ENCODE measurements at regions not wholly inside any gene's neighbourhood (a gene's known extent, or its start where the extent isn't known, plus 50 kb on each side); places are given as distances from the start of the nearest gene placed in this dataset.

DNA sequence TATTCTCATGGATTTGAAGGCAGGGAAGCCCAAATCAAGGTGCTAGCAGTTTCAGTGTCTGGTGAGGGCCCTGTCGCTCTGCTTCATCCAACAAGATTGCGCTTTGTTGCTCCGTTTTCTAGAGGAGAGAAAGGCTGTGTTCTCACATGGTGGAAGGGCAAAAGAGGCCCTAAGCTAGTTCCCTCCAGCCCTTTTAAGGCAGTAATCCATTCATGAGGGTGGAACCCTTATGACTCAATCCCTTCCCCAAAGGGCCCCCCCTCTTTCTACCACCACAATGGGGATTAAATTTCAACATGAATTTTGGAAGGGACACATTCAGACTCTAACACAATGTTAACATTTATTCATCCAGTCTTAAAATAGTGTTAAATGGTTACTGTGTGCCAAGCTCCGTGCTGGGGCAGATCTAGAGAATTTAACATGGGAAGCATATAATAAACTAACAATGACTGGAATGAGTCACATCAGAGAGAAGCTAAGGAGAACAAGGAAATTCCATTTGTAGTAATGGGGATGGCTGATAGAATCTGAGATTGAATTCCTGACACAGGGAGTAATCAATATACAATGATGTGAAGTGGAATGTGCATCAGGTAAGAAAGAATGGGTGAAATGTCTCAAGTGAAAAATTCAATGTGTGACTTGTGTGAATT, 382.8 kb upstream of the ZNF608 start:
- Histone ChIP-seq H3K36me3 (ENCODE audit: control insufficient read depth, insufficient read depth, low read length) (no peaks in the 10 kb centered on the region), H3K4me3 (ENCODE audit: low read depth, low read length) (no peak overlapping the region), H3K27me3 (ENCODE audit: control insufficient read depth, insufficient read depth, low read length) (no peaks in the 10 kb centered on the region)
- peak; percentile 5 for DNase-seq (ENCODE audit: low read depth)
- TF ChIP-seq, protein P1, sequence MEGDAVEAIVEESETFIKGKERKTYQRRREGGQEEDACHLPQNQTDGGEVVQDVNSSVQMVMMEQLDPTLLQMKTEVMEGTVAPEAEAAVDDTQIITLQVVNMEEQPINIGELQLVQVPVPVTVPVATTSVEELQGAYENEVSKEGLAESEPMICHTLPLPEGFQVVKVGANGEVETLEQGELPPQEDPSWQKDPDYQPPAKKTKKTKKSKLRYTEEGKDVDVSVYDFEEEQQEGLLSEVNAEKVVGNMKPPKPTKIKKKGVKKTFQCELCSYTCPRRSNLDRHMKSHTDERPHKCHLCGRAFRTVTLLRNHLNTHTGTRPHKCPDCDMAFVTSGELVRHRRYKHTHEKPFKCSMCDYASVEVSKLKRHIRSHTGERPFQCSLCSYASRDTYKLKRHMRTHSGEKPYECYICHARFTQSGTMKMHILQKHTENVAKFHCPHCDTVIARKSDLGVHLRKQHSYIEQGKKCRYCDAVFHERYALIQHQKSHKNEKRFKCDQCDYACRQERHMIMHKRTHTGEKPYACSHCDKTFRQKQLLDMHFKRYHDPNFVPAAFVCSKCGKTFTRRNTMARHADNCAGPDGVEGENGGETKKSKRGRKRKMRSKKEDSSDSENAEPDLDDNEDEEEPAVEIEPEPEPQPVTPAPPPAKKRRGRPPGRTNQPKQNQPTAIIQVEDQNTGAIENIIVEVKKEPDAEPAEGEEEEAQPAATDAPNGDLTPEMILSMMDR (IDR thresholded peaks at IDR 0.05; ENCODE audit: insufficient read depth, low read length, poor library complexity, severe bottlenecking): no peak

DNA sequence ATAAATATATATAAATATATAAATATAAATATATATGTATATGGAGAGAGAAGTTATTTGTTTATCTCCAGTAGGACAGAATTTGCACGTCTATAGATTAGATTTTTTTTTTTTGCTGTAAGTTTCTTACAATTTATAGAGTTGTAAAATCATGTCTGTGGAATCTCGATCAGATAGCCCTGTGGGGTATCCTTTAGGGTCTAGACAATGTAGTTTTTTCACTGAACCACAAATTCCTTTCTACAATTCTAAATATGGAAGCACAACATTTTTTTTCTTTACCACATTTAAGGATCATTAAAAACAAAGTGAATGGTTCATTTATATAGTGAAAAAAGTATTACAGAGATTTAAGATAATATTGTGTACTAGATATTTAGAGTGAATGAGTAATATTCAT, 384.2 kb upstream of the ZNF608 start:
- DNase-seq (ENCODE audit: low read depth): no peak
- no peak overlapping the region for H3K4me3 ChIP-seq (ENCODE audit: low read depth, low read length)
- no peaks in the 10 kb centered on the region for H3K36me3 ChIP-seq (ENCODE audit: control insufficient read depth, insufficient read depth, low read length)
- TF ChIP-seq, protein P1 (IDR thresholded peaks at IDR 0.05; ENCODE audit: insufficient read depth, low read length, poor library complexity, severe bottlenecking): no peak
- H3K27me3 ChIP-seq (ENCODE audit: control insufficient read depth, insufficient read depth, low read length): no peaks in the 10 kb centered on the region

DNA sequence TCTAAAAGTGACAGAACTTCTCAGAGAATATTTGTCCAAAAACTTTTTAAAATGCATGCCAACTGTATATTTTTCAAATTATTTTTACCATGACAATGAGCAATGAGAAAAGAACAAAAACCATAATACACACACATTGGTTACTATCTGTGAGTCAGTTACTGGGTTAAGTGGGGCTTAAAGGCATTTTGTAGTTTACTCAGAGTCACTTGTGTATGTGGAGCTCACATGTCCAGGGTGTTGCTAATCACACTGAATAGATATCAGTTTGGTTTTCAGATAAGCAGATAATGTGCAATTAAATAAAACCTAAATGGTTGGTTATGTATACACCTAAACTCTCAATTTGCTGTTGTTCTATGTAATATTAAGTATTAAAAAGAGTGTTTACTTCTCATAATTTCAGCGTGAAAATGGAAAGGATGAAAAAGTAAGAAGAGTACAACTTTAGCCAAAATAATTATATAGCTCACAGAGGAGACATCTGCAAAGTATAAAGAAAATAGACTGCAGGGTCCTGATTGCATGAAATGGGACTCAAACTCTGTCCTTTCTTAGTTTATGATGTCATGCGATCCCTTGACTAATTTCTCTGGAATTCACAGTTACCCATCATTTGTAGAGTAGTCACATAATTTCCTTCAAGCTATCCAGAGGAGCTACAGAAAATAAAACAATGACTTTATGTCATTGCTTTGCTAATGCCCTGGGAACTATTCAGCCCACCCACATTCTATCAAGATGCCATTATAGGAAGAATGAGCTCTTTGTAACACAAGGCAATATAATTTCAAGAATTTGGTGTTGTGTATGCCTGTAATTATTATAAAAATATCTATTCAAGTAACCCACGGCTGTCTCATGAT, 388.0 kb upstream of the ZNF608 start:
- H3K36me3 ChIP-seq (ENCODE audit: control insufficient read depth, insufficient read depth, low read length): no peaks in the 10 kb centered on the region
- no peaks in the 10 kb centered on the region for H3K27me3 ChIP-seq (ENCODE audit: control insufficient read depth, insufficient read depth, low read length)
- DNase-seq (ENCODE audit: low read depth): peak; percentile 76
- TF ChIP-seq, protein P1 (IDR thresholded peaks at IDR 0.05; ENCODE audit: insufficient read depth, low read length, poor library complexity, severe bottlenecking): no peak
- H3K4me3 ChIP-seq (ENCODE audit: low read depth, low read length): no peak overlapping the region

DNA sequence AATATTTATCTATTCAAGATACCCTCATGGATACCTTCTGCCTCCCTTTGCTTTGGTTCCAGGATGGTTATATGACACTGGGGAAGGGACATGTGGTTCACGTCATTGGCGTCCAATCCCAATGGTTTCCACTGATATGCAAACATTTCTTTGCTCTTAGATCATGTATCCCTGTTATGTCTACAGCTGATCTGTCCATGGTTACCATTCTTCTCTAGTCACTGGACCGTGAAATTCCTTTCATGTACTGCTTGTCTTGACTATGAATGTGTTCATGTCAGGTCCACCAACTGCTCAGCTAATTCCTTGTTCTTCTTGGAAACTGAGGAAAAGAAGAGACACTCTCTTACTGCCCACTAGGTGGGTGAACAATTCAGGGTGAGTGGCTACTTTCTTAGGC, 391.1 kb upstream of the ZNF608 start:
- DNase-seq (ENCODE audit: low read depth): peak; percentile 73
- TF ChIP-seq, protein P1 (IDR thresholded peaks at IDR 0.05; ENCODE audit: insufficient read depth, low read length, poor library complexity, severe bottlenecking): no peak
- Histone ChIP-seq H3K27me3 (ENCODE audit: control insufficient read depth, insufficient read depth, low read length) (no peaks in the 10 kb centered on the region), H3K4me3 (ENCODE audit: low read depth, low read length) (no peak overlapping the region), H3K36me3 (ENCODE audit: control insufficient read depth, insufficient read depth, low read length) (no peaks in the 10 kb centered on the region)

DNA sequence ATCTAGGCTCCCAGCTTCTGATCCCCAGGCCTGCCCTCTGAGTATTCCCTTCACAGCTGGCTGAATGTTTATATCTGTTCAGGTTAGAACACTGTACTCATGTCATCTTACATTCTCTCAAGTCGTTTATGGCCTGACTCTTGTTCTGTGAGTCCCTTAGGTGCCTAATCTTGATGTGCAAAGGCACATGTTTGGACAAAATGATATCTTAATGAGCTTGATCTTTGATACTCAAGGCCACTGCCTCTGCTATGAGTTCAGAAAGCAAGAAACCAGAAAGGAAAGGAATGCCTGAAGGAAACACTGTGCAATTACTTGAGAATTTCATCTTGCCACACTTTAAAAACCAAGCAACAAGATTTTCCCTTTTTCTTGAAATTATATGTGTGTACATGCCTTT, 391.8 kb upstream of the ZNF608 start:
- Histone ChIP-seq H3K4me3 (ENCODE audit: low read depth, low read length) (no peak overlapping the region), H3K27me3 (ENCODE audit: control insufficient read depth, insufficient read depth, low read length) (no peaks in the 10 kb centered on the region), H3K36me3 (ENCODE audit: control insufficient read depth, insufficient read depth, low read length) (no peaks in the 10 kb centered on the region)
- DNase-seq (ENCODE audit: low read depth): no peak
- TF ChIP-seq, protein P1 (IDR thresholded peaks at IDR 0.05; ENCODE audit: insufficient read depth, low read length, poor library complexity, severe bottlenecking): no peak

Measured in kidney epithelial cell (primary cell).